GM19023 (cell line): ENCODE measurements at regions not wholly inside any gene's neighbourhood (a gene's known extent, or its start where the extent isn't known, plus 50 kb on each side); places are given as distances from the start of the nearest gene placed in this dataset.
"Not testable (repeated sequence)": the region's sequence is repeated elsewhere in the genome, so short reads cannot be mapped to it uniquely, and the experiment has no call there.

ENCODE experiments used
- ATAC-seq: cut with Tn5 transposase; IDR thresholded peaks from one replicate; pipeline ENCODE4 v1.9.1; 2021; ENCODE audit warnings: mild to moderate bottlenecking, moderate library complexity; ENCODE audit not compliant: unreplicated experiment

DNA sequence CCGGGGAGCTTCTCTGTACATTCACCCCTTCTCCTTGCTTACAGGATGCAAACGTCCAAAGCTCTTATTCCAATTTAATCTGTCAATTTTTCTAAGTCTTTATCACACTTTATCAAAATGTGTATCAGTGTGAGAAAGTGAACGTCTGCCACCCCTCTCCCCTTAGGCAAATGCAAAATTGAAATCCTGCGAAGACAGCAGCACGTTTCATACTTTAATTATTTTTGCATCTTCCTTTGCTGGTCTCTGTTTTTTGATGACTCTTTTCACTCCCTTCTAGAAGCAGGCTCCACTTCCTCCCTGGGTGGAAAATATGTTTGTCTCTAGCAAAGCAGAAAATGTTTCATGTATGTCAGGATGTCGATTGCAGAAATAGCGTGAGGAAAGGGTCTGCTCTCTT, 576.5 kb upstream of the BRINP1 start:
- ATAC-seq = no peak

DNA sequence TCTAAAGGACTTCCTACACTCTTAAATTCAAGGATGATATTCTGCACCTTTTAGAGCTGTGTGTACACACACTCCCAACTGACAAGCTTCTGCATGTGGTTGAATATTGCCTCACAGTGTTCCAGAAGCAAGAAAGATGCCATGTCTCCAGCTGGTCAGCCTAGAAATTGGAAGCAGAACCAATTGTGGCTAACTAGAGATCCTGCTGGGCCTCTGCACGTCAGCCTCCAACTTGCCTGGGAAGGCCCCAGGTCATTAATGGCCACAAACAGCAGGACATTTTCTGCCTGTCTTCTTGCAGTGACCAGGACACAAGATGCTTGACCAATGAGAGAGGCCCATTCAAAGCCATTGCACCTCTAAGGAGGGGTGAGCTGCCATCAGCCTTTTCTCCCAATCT, 571.9 kb upstream of the BRINP1 start:
- ATAC-seq = no peak

DNA sequence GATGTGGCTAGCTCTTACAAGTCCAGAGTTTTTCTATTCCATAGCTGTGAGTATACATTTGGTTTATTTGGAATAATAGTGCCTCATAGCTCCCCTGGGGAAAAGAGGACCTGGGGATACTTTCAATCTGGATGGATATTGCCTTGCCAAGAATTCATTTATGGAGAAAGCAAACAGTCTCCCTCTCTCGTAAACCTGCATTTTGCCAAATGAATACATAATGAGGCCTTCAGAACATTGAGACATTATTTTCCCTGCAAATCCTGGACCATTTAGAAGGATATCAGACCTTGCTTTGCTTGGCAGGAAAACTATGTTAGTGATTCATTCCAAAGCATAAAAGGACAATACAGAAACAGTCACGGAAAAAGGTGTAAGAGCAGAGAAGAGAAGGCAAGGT, 569.6 kb upstream of the BRINP1 start:
- ATAC-seq = no peak

DNA sequence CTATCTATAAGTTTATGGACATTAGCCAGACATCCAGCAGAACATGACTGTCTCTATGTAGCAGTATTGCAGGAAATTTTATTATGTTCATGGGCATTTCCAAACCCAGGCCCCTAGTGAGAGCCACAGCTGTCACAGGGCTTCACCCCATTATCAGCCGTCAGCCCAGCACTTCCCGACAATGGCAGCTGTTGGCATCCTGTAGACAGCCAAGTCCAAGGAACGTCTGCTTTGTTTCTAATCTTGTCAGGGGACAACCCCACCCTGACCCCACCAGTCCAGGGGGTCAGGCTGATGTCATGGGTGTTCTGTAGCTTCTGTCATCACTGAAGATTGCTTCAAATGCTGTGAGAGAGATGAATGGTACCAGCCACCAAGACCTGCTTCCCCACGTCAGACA, 565.3 kb upstream of the BRINP1 start:
- ATAC-seq = no peak

DNA sequence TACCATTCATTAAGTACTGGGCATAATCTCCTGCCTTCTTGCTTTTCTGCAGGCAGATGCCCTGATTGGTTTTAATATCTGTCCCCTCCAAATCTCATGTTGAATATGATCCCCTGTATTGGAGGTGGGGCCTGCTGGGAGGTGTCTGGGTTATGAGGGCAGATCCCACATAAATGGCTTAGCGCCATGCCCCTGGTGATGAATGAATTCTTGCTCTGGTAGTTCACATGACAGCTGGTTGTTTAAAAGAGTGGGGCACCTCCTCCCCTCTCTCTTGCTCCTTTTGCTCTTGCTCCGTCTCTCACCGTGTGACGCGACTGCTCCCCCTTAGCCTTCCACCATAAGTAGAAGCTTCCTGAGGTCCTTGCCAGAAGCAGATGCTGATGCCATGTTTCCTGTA, 564.0 kb upstream of the BRINP1 start:
- ATAC-seq = no peak

DNA sequence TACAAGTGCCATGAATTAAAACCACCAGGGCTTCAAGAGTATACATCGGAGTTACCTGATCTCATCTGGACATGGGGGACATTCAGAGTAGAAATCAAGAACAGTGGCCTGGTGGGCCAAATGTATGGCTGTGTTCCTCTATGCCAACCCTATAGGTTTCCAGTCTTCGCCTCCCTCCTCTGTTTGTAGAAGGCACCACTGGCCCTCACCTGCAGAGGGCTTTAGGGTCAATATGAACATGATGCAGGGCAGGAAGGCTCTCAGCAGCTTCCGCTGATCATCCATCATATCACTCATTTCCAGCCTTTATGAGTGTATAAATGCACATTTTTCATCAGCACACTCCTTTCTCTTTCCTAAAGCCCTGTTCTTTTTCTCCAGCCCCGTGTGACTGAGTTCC, 555.5 kb upstream of the BRINP1 start:
- ATAC-seq = no peak

DNA sequence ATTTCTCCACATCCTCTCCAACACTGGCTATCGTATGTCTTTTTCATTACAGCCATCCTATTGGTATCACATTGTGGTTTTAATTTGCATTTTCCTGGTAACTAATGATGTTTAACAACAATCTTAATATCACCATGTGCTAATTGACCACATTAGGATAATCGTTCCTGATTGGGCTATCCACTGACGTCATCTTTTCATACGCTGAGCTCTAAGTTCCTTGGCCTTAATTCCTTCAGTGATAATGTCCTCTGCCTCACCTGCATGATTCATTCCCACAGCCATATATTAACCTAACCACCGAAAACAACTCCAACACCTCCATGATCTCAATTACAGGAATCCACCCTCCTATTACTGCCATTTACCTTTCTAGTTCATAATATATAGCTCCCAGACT, 547.9 kb upstream of the BRINP1 start:
- ATAC-seq = no peak

DNA sequence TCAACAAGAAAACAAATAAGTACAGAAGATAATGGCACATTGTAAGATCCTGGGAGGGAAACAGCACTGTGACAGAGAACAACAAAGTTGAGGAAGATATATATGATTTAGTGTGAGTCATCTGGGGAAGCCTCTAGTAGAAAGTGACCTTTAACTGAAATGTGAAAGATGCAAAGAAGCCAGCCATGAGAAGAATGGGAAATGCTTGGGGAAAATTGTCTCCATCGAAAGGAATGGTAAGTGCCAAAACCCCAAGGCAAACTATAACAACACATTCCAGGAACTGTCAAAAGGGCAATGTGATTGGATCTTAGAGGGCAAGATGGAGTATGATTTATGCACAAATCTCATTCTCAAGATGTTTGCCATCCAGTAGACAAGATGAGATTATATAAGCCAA, 537.8 kb upstream of the BRINP1 start:
- no peak for ATAC-seq

DNA sequence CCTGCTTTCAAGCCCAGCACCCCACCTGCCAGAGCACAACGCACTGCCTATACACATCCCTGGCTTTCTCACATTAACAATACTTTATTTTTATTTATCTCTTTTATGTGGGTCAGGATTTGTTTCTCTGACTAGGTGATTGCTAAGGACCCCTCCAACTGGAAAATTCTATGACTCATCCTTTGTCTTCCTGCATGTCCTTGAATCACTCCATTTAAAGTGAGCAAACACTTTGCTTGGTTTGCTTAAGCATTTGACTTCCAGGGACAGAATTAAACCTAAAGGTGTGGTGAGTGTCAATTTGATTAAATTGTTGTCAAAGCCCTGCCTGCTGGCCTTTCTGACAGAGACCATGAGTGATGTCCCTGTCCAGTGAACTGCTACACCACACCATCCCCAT, 536.5 kb upstream of the BRINP1 start:
- no peak for ATAC-seq

DNA sequence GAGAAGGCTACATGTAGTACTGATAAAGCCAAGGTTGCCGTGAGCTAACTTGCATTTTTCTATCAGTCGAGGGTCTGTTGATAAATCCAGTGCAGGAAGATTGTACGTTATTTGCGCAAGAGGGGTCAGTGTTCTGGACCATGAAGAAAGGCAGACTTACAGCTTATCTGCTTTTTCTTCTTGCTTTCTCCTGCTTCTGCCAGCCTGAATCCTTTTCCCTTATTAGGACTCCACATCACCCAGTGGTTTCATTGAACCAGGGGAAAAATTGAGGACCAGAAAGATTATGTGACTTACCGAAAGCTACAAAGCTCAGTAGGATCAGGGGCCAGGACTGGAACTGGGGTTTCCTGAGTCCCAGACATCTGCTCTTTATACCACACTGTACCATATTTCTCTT, 534.6 kb upstream of the BRINP1 start:
- no peak for ATAC-seq

DNA sequence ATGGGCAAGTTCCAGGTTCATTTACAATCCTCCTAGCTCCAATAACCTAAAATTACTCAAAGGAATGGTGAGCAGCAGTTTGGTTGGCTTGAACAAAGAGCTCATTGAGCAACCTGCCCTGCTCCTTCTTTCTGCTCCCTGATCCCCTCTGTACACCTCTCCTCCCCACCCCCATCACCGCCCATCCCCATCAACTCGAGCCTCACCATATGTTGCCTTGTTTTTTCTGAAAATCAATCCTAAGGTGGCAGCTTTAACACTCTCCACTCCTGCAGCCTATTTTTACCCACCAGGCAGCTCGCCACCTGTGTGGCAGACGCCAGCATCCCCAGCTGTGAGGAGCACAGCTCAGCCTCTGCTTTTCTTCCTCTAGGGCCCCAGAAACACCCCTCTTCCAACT, 533.4 kb upstream of the BRINP1 start:
- ATAC-seq = no peak

DNA sequence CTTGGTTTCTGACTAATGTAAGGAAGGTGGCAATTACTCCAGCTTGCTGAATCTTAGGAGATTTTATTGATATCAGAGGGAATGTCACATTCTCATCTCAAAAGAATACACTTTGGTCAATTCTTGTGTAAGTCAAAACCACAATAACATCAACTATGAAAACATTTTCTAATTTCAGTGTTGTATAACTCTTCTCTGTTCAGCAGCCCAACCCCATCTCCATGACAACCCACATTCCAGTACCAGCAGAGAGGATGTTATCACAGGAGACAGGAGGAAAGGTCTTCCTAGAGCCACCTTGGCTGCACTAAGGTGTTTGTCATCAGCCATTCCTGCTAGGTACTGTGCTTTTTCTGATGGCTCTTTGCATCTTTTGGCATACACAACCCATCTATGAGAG, 529.1 kb upstream of the BRINP1 start:
- no peak for ATAC-seq

DNA sequence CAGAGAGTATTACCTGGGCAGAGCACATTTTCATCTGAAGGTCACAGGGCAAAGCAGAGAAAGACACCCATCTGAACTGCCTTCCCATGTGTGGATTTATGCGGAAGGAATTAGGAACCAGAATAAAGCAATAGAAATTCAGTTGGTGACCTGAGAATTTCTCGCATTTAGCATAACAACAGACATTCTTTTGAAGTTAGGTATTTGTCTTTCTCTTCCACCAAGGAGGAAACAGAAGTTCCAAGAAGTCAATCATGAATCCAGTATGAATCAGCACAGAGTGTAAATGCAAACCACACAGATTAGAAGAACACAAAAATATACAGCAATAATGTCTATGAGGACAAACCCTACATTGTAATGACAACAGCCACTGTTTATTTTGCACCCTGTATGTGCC, 515.2 kb upstream of the BRINP1 start:
- ATAC-seq = no peak

DNA sequence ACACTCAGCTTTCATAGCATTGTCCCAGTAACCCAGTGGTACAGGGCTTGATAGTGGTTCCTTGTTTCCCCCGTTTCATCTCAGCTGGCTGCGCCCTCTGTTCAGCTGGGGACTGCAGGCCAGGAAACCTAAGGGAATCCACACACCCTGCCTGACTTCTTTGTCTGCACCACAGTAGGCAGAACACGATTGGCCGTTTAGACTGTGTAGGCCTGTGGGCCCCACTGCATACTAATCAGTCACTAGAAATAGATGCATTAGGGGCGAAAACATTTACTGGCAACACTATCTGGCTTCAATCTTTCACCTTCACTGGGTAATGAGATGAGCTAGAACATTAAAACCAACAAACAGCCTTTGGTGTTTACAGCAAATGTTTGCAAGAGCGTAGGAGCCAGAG, 512.7 kb upstream of the BRINP1 start:
- ATAC-seq = no peak

DNA sequence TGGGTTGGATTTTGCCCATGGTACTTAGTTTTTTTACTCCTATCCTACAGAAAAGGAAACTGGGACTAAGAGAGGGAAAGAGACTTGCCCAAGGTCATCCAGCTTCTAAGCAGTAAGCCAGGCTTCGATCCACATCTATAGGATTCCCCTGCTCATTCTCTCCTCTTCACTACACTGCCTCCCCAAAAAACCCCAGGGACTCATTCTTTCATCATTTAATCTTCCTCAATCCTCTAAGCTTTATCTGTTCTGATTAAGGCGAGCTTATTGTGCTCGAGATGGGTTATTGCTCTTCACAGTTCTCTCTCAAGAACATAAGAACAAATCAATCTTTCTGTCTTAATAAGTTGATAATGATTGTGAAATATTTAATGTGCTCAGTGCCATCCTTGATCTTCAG, 511.1 kb upstream of the BRINP1 start:
- no peak for ATAC-seq

DNA sequence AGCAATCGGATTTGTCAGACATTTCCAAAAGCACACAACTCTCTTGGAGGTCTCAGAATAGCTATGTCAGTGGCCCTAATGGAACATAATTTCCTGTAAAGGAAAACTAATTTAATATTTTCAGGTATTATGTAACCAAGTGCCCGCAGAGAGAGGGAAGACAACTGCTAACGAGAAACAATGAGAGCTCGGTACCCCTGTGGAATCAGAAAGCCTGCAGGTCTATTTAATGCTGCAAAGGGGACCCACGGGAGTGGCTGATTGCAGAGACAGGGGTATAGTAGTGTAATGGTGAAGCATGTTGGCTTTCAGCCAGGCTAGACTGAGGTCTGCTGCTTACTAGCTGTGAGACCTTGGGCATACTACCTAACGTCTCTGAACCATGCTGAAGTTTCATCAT, 508.1 kb upstream of the BRINP1 start:
- ATAC-seq = no peak

DNA sequence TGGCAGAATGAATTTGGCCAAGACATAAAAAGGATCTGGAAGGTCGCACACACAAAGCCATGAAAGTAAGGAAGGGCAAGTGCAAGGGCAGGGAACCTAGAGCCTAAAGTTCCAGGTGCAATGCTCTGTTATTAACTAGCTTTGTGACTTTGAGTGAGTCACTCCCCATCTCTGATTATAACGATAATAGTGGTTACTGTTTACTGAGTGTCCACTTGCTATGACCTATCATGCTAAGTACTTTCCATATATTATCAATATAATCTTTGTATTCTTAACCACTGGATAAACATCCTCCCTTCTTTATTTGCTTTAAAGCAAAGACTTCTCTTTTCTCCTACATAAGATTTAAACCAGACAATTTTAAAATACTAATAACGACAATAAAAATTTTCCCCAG, 504.6 kb upstream of the BRINP1 start:
- ATAC-seq = no peak

DNA sequence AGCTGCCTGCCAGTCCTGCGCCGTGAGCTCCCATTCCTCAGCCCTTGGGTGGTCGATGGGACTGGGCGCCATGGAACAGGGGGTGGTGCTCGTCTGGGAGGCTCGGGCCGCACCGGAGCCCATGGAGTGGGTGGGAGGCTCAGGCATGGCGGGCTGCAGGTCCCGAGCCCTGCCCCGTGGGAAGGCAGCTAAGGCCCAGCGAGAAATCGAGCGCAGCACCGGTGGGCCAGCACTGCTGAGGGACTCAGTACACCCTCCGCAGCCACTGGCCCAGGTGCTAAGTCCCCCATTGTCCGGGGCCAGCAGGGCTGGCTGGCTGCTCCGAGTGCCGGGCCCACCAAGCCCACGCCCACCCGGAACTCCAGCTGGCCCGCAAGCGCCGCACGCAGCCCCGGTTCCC, 501.0 kb upstream of the BRINP1 start:
- ATAC-seq = not testable (repeated sequence)

DNA sequence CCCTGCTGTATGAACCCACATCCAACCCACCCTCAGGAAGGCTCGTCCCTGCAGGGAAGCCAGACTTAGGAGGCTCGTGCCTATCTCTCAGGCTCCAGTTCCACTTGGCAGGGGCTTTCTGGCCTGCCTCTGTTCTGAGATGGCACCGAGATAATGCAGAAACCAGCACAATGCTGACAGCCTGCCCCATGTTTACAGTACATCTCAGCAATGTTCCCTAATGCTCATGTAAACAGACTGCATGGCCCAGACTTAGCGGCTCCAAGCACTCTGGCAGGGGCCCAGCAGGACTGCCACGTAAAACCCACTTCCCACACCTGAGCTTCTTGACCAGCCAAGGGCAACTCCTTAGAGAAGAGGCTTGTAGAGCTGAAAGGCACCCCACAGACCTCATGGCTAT, 499.5 kb upstream of the BRINP1 start:
- no peak for ATAC-seq

DNA sequence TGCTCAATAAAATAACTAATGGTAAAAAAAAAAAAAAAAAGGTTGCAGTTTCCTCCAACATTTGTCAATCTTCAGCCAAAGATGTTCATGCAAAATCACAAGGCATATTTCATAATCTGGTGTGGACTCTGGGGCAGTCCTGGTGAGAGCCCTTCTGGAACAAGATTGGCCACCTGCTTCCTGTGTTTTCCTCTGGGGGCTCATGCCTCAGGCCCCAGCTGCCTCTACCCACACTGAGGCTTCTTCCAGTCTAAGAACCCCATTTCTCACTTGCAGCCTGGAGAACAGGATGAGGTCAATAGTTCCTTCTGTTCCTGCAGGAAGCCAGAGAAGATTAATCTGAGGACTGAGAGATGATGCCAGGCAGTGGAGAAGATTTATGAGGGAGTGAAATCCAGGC, 492.6 kb upstream of the BRINP1 start:
- ATAC-seq = no peak

DNA sequence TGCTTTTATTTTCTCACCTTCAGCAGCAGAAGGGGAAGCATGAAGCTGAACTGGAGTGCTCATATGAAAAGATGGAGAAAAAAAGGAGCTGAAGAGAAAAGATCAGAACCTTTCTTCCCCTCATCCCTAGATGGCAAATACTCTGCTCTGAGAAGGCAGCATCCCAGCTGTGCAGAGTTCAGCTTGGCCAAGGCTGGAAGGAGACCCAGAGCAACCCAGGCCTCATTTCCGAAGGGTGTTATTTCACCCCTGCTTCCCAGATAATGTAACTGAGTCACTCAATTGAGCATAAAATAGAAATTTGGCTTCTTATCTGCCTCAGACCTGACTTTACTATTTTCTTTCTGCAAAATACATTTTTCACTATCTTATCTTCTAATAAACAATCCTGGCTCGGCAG, 489.9 kb upstream of the BRINP1 start:
- ATAC-seq = no peak

DNA sequence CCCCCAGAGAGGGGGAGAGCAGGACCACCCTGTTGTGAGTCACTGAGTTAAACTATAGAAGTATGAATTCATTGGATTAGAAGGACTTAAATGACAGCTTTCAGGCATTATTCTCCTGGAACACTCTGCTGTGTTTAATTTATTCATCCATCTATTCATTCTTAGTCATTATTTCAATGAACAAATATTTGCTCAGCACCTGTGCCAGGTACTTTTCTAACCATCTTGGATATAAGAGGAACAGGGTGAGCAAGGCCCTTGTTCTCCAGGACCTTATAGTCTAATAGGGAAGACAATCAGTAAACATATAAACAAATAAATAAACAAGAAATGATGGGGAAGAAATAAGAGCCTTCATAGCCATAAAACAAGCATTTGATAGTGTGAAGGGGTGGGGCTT, 483.9 kb upstream of the BRINP1 start:
- ATAC-seq = no peak

DNA sequence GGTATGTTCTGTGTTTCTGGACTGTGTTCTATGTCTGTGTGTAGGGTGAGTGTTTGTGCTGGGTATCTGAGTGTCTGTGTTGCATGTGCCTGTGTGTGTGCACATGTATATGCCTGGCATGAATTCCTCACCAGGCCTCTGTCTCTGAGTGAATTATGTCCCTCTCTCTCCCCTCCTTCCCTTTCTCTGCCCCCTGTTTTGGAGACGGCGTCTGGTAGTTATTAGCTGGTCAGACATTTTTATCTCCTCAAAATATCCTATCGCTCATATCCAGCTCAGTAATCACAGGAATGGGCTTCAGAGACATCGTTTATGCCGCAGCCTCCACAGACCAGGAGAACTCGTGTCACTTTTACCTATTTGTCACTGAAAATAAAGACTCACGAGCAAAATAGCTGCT, 483.2 kb upstream of the BRINP1 start:
- ATAC-seq = no peak

DNA sequence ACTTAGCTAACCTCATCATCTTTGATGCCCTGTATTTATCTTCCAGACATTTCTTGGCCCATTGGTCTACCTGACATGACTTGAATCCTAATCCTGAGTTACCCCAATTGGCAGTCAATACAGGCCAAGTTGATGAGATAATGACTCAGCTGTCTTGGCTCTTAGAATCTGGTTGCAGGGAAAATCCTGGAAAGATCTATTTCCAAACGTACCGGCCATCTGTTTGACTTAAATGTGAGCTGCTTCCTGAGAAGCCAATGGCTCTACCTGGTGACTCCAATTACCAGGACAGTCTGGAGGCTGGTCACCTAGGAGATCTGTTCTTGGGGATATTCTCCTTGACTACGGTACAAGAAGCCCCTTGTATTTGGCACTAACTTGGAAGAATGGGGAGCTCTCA, 475.2 kb upstream of the BRINP1 start:
- no peak for ATAC-seq
